DMS 273 (cell line): ENCODE measurements at regions not wholly inside any gene's neighbourhood (a gene's known extent, or its start where the extent isn't known, plus 50 kb on each side); places are given as distances from the start of the nearest gene placed in this dataset.
"Not testable (repeated sequence)": the region's sequence is repeated elsewhere in the genome, so short reads cannot be mapped to it uniquely, and the experiment has no call there.

Source experiments
- DNase-seq: peaks from one replicate; lab custom pipeline; 2025; ENCODE audit not compliant: unreplicated experiment; lab: John Stamatoyannopoulos, UW

DNA sequence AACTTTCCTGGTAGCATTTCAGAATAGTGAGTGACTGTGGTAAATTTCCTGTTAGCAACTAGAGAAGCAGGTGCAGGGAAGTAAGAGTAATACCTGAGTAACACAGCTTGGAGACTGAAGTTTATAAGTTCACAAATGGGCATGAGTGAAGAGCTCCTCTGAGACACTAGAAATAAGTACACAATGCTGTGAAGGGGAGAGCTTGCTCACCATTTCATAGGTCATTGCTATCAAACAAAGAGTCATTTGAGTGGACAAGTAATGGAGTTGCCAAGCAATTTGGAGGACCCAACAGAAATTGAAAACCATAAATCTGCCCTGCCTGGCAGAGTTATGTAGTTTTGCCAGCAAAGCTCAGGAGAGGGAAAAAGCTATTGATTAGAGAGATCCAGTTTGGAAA is 523.6 kb downstream of the TRAM1L1 start:
- no peak for DNase-seq

DNA sequence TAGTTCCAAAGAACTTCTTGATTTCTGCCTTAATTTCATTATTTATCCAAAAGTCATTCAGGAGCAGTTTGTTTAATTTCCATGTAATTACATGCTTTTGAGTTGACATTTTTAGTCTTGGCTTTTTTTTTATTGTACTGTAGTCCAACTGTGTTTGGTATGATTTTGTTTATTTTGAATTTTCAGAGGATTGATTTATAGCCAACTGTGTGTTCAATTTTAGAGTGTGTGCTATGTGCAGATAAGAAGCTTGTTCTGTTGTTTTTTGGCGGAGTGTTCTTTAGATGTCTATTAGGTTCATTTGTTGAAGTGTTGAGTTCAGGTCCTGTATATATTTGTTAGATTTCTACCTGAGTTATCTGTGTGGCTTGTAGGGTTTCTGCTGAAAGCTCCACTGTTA is 533.6 kb downstream of the TRAM1L1 start:
- no peak for DNase-seq

DNA sequence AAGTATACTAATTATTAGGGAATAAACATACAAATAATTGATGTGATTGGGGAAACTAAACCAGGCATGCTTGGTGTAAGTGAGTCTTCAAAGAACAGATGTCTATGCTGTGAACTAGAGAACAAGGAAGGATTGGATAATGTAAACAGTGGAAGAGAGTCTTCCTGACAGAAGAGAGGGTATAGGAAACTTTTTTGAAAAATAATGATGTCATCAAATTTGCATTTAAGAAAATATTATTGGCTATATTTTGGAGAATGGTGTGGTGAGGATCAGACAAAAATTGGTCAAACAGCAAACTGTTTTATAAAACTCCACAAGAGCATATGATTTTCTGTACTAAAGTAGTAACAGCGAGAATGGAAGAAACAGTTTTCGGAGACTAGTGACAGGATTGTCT is 537.7 kb downstream of the TRAM1L1 start:
- DNase-seq: no peak

DNA sequence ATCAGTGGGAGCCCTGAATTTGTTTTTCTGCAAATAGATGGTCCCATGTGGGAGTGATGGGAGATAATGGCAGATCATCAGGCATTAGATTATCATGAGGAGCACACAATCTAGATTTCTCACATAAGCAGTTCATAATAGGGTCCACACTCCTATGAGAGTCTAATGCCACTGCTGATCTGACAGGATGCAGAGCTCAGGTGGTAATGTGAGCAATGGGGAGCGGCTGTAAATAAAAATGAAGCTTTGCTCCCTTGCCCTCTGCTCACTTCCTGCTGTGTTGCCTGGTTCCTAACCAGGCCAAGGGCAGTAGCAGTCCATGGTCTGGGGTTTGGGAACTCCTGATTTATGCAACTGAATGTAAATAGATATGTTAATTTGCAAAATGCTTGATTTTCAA is 538.6 kb downstream of the TRAM1L1 start:
- DNase-seq: no peak

DNA sequence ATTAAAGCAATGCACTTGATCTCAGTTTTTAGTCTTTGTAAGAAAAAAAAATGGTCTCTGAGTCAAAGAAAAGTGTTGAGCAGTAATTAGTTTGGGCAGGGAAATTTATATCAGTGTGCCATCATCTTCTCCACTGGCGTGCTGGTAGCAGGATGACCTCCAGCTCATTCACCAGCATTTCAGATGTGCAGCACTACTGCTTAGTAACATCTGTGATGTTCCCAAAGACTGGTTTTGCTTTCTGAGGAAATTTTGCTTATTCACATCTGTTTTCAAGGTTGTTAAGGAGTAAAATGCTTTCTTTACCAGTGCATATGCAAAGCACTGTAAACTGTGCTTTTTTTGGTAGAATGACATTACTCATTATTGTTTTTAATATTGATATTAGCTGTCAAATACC is 540.4 kb downstream of the TRAM1L1 start:
- no peak for DNase-seq

DNA sequence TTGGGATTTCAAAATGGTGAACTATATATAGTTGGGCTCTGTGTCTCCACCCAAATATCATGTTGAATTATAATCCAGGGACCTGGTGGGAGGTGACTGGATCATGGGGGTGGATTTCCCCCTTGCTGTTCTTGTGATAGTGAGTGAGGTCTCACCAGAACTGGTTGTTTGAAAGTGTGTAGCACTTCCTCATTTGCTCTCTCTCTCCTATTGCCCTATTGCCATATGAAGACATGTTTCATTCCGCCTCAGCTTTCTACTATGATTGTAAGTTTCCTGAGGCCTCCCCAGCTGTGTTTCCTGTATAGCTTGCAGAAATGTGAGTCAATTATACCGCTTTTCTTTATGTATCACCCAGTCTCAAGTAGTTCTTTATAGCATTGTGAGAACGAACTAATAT is 545.6 kb downstream of the TRAM1L1 start:
- no peak for DNase-seq

DNA sequence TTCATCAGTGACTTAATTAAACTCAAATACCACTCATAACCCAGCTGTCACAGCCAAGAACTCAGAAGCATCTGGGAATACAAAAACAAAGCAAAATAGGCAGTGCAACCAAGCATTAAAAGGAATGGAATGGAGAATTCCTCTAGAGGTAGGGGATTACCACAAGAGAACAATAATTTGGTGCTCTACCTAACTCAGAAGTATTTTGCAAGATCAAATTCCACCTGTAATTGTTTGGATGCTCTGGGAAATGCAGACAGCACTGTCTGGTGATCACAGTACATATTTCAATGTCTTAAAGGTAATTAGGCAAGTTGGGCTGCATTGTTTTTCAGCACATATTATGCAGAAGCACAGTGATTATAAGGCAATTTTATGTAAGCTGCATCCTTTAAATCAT is 547.5 kb downstream of the TRAM1L1 start:
- peak; percentile 7 for DNase-seq

DNA sequence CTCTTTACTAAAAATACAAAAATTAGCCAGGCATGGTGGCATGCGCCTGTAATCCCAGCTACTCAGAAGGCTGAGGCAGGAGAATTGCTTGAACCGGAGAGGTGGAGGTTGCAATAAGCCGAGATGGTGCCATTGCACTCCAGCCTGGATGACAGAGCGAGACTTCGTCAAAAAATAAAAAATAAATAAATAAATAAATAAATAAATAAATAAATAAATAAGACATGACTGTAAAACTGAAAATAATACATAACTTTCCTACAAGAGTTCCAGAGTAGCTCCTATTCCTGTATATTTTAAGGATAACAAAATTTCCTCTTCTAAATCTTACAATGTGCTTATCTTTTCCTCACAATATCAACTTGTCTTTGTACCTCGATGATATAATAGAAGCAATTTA is 549.4 kb downstream of the TRAM1L1 start:
- DNase-seq: not testable (repeated sequence)

DNA sequence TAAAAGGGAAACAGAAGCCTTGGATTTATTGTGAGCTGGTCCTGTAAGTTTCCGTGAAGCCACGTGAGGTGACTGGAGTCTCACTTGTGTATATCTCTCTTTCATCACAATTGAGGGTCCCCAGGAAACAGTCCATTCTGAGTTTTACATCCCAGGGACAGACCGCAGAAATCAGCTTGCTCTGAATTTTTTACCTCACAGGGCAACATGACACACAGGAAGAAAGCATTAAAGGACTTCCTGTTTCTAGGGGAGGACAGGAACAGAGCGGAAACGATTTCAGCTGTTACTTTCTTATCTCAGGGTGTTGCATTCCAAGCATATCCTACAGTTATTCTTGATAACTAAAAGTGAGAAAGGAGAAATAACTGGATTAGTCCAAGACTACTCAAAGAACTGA is 553.5 kb downstream of the TRAM1L1 start:
- no peak for DNase-seq

DNA sequence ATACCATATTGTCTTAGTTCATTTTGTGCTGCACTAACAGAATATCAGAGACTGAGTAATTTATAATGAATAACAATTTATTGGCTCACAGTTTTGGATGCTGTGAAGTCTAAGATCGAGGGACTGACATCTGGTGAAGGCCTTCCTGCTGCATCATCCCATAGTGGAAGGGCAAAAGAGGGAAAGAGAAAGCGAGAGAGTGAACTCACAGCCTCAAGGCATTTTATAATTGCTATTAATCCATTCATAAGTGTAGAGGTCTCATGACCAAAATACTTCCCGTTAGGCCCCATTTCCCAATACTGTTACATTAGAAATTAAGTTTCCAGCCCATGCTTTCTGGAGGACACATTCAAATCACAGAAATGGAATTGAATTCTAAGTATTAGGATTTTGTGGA is 554.4 kb downstream of the TRAM1L1 start:
- no peak for DNase-seq

DNA sequence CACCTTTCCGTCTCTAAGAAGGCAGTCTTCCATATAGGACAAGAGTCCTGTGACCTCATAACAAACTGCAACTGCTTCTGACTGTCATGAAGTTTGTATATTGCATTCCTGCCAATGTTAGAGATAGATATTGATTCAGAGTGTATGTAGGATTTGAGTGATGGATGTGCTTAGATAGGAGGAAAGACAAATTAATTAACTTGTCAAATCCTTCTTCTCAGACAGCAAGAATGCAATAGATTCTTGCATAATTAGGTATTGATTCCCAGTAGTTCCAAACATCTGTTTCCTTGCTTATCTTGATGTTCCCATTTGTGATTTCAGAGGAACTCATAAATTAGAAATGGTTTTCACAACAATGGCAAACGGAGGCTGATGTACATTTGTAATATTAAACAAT is 555.3 kb downstream of the TRAM1L1 start:
- DNase-seq: no peak

DNA sequence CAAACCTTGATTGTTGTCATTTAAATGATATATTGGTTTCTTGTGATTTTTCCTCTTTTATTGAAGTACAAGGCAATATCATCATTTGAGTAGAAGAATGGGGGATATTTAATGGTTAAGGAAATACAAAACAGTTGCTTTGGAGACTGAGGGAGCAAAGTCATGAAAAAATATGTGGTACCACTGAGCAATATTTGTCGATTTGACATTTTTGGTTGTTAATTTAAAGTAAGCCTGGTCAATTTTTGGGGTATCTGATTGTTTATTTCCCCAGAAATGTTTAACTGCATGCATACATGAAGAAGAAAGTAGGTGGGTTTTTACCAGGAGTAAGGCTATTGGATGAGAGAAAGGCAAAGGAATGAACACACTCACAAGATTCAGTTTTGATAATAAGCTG is 556.2 kb downstream of the TRAM1L1 start:
- no peak for DNase-seq

DNA sequence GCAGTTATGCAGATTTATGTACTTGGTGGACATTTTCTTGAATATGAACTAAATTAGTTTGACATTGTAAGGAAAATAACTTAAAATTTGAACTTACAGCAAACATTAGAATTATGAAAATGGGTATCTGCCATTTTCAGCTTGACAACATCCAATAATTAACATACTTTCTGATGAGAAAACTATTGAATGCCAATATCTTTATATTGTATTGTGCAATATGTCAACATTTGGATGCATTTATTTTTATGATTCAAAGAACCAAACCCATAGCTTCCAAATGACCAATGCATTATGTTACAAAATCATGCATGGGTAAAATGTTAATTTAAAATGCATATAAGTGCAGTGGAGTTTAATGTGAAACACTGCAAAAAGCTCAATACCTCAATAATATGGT is 562.5 kb downstream of the TRAM1L1 start:
- no peak for DNase-seq

DNA sequence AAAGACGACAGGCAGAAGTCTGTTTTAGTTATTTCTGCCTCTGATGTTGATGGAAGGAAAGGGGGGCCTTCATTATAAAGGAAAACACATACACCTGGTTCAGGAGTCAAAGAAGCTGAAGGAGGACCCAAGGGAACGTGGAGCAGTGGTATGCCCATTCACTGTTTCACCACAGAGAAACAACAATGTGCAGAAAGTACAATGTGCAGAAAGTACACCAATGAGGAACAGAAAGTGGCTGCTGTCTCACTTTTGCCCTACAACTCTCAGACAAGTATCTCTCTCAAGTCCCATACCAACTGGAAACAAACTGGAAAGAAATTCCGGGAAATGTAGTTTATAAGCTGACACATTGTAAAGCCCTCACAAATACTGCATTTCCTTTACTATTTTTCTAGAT is 564.5 kb downstream of the TRAM1L1 start:
- no peak for DNase-seq

DNA sequence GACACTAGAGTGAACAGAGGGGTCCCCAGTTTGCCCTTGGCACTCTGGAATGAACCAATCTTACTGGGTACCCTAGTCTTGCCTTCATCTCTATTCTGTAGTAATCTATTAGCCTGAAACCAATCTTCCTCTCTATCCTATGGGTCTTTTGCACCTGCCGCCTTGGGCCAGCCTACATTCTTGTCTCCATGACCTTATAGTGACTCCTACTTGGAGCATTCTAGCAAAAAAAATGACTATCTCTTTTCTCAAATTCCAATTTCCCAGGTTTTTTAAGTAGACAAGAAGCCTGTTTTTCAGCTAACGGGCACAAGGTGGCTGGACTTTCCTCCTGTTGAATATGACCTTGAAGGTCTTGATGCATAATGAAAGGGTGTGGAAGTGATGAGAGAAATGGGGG is 568.7 kb downstream of the TRAM1L1 start:
- no peak for DNase-seq

DNA sequence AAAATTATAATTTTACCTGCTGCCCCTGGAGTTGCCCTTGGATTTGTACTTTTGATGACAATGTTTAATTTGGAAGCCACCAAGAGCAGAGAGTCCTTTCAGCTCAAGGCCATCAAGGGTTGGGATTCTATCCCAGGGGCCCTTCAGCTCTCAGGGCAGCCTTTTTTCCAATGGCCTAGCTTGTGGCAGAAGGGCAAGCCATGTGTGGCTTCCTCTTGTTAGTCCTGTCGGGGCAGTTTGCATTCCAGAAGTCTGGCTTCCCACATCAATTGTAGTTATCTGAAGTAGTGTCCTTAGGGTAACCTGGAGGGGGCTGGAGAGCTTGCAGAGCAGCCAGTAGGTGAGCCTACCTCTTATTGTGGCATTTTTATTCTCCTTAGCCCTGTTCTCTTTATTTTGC is 569.4 kb downstream of the TRAM1L1 start:
- DNase-seq: no peak

DNA sequence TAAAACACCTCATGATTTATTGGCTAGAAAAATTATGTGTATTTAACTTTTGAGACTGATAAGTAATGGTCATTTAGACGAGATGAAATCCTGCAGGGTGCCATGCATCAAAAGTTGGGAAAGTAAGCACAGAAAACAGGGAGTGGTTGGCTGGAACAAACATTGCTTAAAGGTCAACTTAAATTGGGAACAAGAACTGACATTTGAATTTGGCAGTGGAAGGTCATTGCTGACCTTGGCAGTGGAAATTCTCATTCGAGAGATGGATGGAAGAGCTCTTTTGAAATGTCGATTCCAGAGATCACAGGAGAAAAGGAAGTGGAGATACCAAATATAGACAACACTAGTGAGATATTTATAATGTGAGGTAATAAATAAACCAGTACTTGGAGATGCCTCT is 572.8 kb downstream of the TRAM1L1 start:
- DNase-seq: no peak

DNA sequence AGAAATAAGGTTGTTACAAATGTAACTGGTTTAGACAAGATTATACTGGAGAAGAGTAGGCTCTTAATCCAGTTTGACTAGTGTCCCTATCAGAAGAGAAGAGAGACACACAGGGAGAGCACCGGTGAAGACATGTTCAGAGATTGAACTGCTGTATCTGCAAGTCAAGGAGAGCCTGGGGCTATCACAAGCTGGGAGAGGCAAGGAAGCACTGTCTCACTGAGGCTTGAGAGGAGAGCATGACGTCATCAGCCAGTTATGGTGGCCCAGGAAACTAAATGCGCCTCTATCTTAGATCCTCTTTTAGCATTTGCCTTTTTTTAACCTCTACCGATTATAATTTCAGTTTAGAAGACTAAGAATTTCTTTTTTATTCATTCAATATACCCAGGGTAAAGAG is 583.4 kb downstream of the TRAM1L1 start:
- DNase-seq: no peak

DNA sequence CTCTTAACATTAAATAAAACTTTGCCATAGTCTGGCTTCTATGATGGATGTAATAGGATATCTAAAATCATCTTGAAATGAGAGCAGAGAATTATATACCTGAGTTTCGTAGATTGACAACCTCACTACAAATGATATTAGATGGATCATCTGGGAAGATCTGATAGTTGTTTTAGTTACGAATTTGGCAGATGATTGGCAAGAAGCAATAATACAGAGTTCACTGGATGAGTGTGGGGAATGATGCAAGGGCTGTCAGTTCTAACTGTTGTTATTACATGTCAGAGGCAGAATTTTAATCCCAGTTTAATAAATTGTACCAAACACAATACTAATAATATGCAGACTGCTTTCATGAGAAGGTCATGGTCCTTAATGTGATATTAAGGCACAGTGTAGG is 585.2 kb downstream of the TRAM1L1 start:
- DNase-seq: no peak

DNA sequence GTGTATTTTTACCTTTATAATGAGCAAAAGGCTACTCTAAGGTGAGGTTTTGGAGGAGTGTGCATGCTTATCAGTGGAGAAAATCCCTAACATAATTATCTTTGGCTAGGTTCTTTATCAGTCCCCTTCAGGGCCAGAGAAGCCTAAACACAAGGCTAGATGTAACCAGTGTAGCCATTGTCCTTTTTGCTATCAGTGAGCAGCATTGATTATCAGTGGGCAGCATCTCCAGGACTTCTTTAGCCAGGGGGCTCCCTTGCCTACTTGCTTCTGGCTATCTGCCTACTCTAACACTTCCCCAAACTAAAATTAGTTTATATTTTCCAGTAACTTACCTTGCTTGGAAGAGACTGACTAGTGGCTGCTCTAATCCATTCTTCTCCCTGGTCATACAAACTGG is 595.6 kb downstream of the TRAM1L1 start:
- no peak for DNase-seq

DNA sequence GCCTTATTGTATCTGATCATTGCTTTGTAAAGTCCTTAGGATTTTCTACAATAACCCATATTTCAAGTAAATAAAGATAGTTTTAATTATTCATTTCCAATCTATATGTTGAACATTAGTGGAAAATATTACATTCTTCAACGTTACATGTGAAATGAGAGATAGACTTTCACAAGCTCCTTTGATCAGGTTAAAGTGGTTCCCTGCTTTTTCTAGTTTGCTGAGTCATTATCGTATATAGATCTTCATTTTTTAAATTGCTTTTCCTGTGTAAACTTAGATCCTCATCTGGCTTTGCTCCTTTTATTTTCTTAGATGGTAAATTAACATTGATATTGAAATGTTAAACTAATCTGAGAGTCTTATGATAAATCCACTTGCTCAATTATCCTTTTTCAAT is 599.0 kb downstream of the TRAM1L1 start:
- DNase-seq: no peak

DNA sequence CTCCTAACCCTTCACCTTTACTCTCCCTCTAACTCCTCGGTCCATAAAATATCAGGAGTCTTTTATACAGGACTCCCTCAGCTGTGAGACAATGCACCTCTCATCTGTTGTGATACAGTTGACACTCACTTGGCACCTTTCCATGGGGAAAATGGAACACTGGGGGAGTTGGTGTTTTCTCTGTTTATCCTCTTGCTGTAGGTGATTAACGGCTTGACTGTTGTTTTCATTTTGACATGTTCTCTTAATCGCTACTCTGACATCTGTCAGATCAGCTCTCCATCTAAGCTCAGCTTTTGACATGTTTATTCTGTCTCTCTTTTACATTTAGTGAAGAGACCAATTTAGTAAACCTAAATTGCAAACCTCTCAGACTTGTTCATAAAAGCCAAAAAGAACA is 604.8 kb downstream of the TRAM1L1 start:
- no peak for DNase-seq

DNA sequence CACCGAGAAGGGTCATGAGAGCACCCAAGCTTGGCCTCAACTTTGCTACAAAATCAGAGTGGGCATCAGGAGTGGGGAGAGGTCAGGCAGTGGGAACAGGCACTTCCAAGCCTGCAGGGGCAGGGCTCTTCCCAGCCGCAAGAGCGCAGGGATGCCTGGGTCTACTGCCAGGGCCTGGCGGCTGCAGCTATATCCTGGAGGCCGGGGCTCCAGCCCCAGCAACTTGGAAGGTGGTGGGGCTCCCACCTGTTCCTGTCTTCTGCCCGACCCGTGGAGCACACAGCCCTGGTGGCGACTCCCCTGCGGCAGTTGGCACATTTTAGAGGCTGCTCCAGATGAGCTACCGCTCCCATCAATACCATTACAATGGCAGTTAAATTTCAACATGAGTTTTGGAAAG is 607.0 kb downstream of the TRAM1L1 start:
- DNase-seq: no peak

DNA sequence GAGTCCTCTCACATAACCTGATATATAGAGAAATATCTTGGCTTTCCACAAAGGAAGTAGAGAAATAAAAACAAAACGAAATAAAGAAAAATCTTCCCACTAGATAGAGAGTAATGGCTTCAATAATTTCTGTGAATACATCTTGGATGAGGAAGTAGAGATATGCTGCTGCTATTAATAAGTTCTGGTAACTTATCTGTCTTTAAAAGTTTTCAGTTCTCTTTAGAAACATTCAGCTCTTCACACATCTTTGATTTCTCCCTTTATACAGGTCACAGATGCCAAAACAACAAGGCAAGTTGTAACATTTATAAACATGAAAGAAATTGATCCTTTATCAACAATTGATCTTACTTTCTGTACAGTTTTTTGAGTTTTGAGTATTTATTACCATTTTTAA is 615.8 kb downstream of the TRAM1L1 start:
- no peak for DNase-seq
